GM18907 (cell line): ENCODE measurements at regions not wholly inside any gene's neighbourhood (a gene's known extent, or its start where the extent isn't known, plus 50 kb on each side); places are given as distances from the start of the nearest gene placed in this dataset.
"Not testable (repeated sequence)": the region's sequence is repeated elsewhere in the genome, so short reads cannot be mapped to it uniquely, and the experiment has no call there.

Experiments used
- ATAC-seq: cut with Tn5 transposase; IDR thresholded peaks from one replicate; pipeline ENCODE4 v1.9.1; 2021; ENCODE audit warnings: mild to moderate bottlenecking, moderate library complexity; ENCODE audit not compliant: unreplicated experiment

DNA sequence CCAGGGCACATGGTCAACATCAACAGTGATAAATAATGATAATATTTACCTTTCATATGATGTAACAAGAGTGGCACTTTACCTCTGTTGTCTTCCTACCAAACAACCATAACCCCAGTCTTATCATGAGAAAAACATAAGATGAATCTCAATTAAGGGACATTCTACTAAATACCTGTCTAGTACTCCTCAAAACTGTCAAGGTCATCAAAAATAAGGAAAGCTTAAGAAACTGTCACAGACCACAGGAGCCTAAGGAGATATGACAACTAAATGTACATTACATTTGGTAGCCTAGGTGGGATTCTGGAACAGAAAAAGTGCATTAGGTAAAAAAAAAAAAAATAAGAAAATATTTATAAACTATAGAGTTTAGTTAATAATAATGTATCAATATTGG, 118.1 kb downstream of the CCDC34 start:
- no peak for ATAC-seq

- no peak for ATAC-seq
Measured at GRCh38 chr11:27242591-27242990, 120.4 kb downstream of the CCDC34 start.

- ATAC-seq, result no peak
Measured at GRCh38 chr11:27241311-27242122, 121.5 kb downstream of the CCDC34 start.

DNA sequence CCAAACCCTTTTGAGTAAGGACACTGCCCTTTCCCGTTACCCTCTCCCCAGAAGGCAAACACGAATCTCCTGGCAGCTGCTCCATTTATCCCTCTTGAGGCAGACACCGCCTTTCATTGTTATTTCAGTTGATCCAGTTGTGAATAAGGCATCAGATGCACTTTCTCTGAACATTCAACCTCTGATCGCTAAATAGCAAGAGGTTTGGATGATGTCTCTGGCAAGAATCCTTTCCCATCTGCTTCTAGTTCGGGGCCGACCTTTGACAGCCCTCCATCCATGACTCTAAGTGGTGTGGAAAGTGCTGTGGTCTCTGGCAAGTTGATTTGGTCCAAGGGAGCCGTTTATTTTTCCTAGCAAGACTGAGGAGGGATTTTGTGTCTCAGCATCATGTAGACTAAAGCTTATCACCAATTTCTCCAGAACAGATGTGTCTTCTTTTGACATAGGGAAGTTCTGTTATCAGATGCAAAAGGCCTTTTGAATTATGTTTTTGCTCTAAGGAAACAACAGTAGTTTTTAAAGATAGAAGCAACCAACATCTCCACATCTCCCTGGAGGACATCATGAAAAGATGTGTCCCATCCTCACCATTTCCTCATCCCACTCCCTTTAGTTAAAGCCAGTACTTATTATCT, 123.6 kb downstream of the CCDC34 start:
- no peak for ATAC-seq

GRCh38 chr11:27238811-27239210, 124.2 kb downstream of the CCDC34 start:
- ATAC-seq, result no peak

GRCh38 chr11:27237643-27238042, 125.4 kb downstream of the CCDC34 start:
- no peak for ATAC-seq

DNA sequence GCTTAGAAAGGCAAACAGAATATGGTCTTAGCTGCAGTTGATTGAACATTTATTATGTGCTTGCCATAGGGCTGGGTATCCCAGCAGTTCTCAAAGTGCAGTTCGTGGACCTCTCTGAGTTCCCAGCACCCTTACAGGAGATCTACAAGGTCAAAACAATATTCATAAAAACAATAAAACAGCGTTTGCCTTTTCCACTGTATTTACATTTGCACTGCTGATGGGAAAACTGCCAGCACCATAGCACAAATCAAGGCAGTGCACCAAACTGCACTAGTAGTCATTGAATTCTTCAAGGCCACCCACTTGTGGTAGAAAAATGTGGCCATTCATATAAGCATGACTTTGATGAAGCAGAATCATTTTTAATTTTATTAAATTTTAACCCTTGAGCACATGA, 128.1 kb downstream of the CCDC34 start:
- no peak for ATAC-seq

DNA sequence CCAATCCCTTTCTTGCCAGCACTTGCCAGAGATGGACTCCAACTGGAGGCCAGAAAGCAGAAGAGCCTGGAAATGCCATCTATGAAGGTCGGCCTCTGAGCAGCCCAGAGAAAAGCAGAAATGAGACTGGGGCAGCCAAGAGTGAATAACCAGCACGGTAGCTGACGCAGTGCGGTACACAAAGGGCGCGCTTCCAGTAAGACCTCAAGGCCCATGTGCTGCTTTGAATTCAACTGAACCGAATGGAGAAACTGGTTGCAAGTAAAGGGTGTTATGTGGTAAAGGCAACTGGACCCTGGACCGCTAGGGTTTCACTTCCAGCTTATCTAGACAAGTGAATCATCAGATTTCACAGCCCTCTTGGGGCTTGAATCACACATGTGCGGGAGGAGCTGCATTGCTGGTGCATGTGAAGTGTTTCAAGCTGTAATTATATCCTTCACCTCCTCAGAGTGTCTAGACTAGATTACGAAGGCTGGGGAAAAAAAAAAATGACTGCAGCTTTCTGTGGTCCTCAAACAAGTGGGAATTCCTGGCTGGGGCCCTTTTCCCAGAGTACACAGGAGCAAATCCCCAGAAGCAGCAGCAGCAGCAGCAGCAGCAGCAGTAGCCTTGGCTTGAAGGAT, 128.9 kb downstream of the CCDC34 start:
- ATAC-seq, result peak; percentile 97

GRCh38 chr11:27233654-27234042, 129.4 kb downstream of the CCDC34 start:
- ATAC-seq, result peak; percentile 27

DNA sequence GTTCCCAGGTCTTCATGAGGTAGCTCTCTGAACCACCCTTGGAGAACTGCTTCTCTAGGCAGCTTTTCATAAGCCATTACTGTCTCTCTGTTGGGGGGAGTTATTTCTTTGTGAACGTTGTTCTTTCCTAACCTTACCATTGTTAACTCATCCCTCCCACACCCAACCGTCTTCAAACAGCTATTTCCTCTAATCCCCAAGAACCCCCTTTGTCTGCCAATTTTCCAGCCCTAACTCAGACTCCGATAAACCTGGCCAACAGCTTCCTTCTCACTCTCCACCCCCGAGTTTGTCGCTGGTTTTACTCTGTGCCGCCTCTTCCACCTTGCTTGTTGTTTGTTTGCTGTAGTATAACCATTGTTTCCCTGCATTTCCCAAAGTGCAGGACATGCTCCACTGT, 131.5 kb downstream of the CCDC34 start:
- ATAC-seq, result no peak

DNA sequence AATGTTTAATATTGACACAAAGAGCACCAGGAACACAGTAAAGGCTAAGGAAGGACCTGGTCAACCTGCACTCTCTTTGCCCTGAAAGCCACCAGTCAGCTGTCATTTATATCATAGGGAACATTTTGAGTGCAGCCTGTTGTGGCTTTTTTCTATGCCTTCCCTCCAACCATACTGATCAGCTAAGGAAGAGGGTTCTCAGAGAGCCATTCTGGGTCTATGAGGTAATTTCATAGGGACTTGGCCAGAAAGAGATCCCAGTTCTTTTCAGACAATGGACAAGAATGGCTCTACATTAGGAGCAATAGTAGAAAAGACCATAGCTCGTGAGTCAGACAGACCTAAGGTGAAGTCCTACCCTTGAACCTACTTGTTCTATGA, 132.8 kb downstream of the CCDC34 start:
- no peak for ATAC-seq

GRCh38 chr11:27229511-27230191, 133.4 kb downstream of the CCDC34 start:
- ATAC-seq, result no peak

DNA sequence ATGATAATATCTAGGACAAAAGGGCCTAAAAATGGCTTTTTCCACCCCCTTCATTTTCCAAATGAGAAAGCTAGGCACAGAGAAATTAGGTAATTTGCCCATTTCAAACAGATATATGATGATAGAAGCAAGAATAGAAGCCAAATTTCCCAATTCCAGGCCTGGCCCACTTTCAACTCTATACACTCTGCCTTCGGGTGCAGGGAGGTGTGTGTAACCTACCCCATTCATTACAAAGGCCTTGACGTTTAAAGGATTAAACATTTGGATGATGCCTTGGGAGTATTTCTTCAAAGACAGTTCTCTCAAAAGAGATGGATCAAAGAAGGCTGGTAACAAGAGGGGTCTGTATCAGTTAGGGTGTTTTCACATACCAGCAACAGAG, 134.1 kb downstream of the CCDC34 start:
- ATAC-seq, result no peak

GRCh38 chr11:27228232-27228905, 134.6 kb downstream of the CCDC34 start:
- ATAC-seq, result no peak

- ATAC-seq, result no peak
Measured at GRCh38 chr11:27227736-27228135, 135.3 kb downstream of the CCDC34 start.

DNA sequence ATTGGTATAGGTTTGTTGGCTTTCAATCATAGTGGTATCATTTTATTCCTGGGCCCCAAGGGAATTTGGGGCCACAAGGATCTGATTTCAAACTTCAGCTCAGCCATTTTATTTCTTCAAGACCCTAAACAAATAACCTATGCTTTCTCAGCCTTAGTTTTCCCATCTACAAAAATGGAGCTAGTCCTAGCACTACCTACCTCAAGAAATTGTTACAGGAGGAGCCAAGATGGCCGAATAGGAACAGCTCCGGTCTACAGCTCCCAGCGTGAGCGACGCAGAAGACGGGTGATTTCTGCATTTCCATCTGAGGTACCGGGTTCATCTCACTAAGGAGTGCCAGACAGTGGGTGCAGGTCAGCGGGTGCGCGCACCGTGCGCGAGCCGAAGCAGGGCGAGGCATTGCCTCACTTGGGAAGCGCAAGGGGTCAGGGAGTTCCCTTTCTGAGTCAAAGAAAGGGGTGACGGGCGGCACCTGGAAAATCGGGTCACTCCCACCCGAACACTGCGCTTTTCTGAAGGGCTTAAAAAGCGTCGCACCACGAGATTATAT, 143.5 kb downstream of the CCDC34 start:
- not testable (repeated sequence) for ATAC-seq

DNA sequence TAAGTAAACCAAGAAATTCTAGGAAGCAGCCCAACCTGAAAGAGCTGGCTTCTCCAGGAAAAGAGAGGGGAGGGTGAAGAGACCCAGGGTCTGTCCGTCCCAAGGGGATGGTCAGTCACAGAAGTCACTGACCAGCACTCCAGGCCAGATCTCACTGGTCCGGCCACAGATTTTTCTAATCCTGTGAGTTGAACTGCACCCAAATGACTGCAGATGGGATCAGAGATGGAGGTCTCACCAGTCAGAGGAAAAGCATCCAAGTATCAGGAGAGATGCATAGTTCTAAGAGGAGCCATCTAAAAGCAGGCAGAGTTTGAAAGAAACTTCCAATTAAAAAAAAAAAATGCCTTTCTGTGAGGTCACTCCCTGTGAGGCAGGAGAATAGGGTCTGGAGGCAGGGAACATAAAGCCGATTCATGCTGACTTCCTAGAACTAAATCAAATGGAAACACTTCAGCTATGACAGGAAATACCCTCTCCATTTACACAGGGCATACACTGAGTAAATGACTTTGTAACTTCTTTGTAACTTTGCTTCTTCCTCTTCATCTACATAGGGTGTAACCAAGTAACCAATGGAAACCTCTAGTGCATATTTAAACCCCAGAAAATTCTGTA, 144.5 kb downstream of the CCDC34 start:
- no peak for ATAC-seq

GRCh38 chr11:27217948-27218420, 145.0 kb downstream of the CCDC34 start:
- ATAC-seq, result no peak

DNA sequence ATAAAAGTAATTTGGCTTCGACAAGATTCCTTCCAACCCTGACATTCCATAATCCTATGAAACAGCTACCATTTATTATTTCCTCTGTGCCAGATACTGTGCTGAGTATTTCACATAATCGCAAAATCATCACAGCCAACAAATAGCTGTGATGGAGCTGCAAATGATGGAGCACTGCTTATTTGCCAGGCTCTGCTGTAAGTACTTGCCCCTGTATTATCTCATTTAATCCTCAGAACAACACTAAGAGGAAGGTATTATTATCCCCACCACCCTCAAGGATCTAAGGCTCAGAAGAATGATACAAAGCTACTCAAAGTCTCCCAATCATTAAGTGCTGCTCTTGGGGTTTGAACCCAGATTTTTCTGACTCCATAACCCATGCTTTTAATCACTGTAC, 145.5 kb downstream of the CCDC34 start:
- ATAC-seq, result no peak
